Natural killer cell (primary cell): ENCODE measurements at regions not wholly inside any gene's neighbourhood (a gene's known extent, or its start where the extent isn't known, plus 50 kb on each side); places are given as distances from the start of the nearest gene placed in this dataset.

Experiments used
- ATAC-seq, 3 donors: fragments of 150-1000 bp in 2 of 3; fragments of 200-7000 bp in 1 of 3; cut with Tn5 transposase; 1 replicate in 1 of 3; 2 replicates in 2 of 3; pipeline ENCODE4 v1.10.0; 2021; ENCODE audit warnings: mild to moderate bottlenecking in 2 of 3, moderate library complexity in 2 of 3
- DNase-seq, 2 donors: peaks; one replicate each; pipeline versions ENCODE4 v3.0.0 to v3.0.0-alpha.2; 2013 to 2021; ENCODE audit warnings: mixed read lengths in 1 of 2
- H3K27ac ChIP-seq: one replicate; pipeline ENCODE4 v1.5.1; 2013; ENCODE audit warnings: mild to moderate bottlenecking, low read length
- H3K27me3 ChIP-seq: one replicate; pipeline ENCODE4 v1.6.1; 2013; ENCODE audit warnings: low read length; ENCODE audit not compliant: control insufficient read depth, insufficient read depth
- H3K36me3 ChIP-seq: one replicate; pipeline ENCODE4 v1.6.1; 2013; ENCODE audit warnings: low read length; ENCODE audit not compliant: control insufficient read depth, insufficient read depth
- H3K4me1 ChIP-seq: one replicate; pipeline ENCODE4 v1.6.1; 2013; ENCODE audit warnings: low read length; ENCODE audit not compliant: control insufficient read depth, insufficient read depth
- H3K4me3 ChIP-seq: one replicate; pipeline ENCODE4 v1.5.1; 2013; ENCODE audit warnings: low read length
- H3K9me3 ChIP-seq: one replicate; pipeline ENCODE4 v1.6.1; 2013; ENCODE audit warnings: low read length; ENCODE audit not compliant: control insufficient read depth, insufficient read depth
- H3K27ac Mint-ChIP-seq, 2 donors: one replicate each; pipeline ENCODE4 v1.8.0; 2022; ENCODE audit warnings: mild to moderate bottlenecking in 2 of 2, mixed read lengths in 2 of 2, moderate library complexity in 1 of 2
- H3K27me3 Mint-ChIP-seq, 2 donors: one replicate each; pipeline ENCODE4 v1.8.0; 2022; ENCODE audit warnings: low read depth in 2 of 2, mixed read lengths in 2 of 2
- H3K36me3 Mint-ChIP-seq: one replicate; pipeline ENCODE4 v1.8.0; 2022; ENCODE audit warnings: mixed read lengths
- H3K4me1 Mint-ChIP-seq, 2 donors: one replicate each; pipeline ENCODE4 v1.8.0; 2022; ENCODE audit warnings: mixed read lengths in 2 of 2
- H3K4me3 Mint-ChIP-seq: one replicate; pipeline ENCODE4 v1.8.0; 2022; ENCODE audit warnings: mild to moderate bottlenecking, moderate library complexity, mixed read lengths
- H3K9me3 Mint-ChIP-seq, 2 donors: one replicate each; pipeline ENCODE4 v1.8.0; 2022; ENCODE audit warnings: mixed read lengths in 2 of 2
- CTCF ChIP-seq: fragments of 200-600 bp; IDR thresholded peaks from one replicate; pipeline ENCODE4 v1.8.0; 2022; ENCODE audit warnings: antibody characterized with exemption
- WGBS: methylation state at CpG from one replicate; pipeline ENCODE4 v1.1.7; 2013; ENCODE audit warnings: missing lambda C conversion rate; ENCODE audit not compliant: insufficient coverage; 5-methylcytosine and 5-hydroxymethylcytosine counted together
- intact Hi-C: fragments of 100-400 bp; cut with micrococcal nuclease; formaldehyde crosslinking; loops from one replicate; pipeline ENCODE4 v1.14.2; 2022

GRCh38 chr7:153388611-153389010, 629.1 kb downstream of the ACTR3B start:
- Histone ChIP-seq H3K27ac (no peak overlapping the region), H3K36me3 (no peaks in the 10 kb centered on the region), H3K4me3 (no peak overlapping the region), H3K4me1 (no peaks in the 10 kb centered on the region), H3K27me3 (no peaks in the 10 kb centered on the region), H3K9me3 (peaks cover 14% of the 10 kb centered on the region)
- no peaks in the 10 kb centered on the region for H3K36me3 Mint-ChIP-seq
- H3K27ac Mint-ChIP-seq = no peak overlapping the region
- no peak overlapping the region for H3K4me3 Mint-ChIP-seq
- H3K4me1 Mint-ChIP-seq = no peaks in the 10 kb centered on the region
- intact Hi-C loops = no loop called here
- H3K9me3 Mint-ChIP-seq = peaks cover 17 to 24% of the 10 kb centered on the region in 2 donors
- ATAC-seq (no peak), DNase-seq (no peak)
- H3K27me3 Mint-ChIP-seq = no peaks in the 10 kb centered on the region
- no peak for TF ChIP-seq CTCF

GRCh38 chr7:153389261-153389660, 629.7 kb downstream of the ACTR3B start:
- Mint-ChIP-seq H3K9me3 (peaks cover 20 to 26% of the 10 kb centered on the region in 2 donors), H3K36me3 (no peaks in the 10 kb centered on the region), H3K4me1 (no peaks in the 10 kb centered on the region), H3K27me3 (no peaks in the 10 kb centered on the region), H3K27ac (no peak overlapping the region), H3K4me3 (no peak overlapping the region)
- ATAC-seq (no peak), DNase-seq (no peak)
- Histone ChIP-seq H3K9me3 (peaks cover 14% of the 10 kb centered on the region), H3K27ac (no peak overlapping the region), H3K36me3 (no peaks in the 10 kb centered on the region), H3K4me1 (no peaks in the 10 kb centered on the region), H3K27me3 (no peaks in the 10 kb centered on the region), H3K4me3 (no peak overlapping the region)
- no peak for TF ChIP-seq CTCF
- 92% methylated on average over 3 of the region's 3 CpGs for WGBS
- intact Hi-C loops = no loop called here

DNA sequence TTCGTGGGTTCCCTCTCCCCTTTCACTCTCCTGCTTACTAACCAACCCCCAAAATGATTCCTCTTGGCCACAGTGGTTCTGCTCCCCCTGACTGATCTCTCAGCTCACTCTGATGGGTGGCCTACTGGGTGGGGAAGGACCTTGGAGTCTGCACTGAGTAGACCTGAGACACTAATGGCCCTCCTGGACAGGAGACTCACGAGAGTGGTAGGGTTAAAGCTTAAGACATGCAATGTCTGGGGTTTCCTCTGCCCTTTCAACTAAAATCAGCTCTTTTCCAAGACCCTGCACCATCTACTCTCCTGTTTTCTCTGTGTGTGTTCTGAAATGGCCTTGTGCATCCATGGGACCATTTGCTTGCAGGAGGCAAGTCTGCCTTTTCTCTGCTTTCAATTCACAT, 631.4 kb downstream of the ACTR3B start:
- no peaks in the 10 kb centered on the region for H3K27me3 Mint-ChIP-seq
- Histone ChIP-seq H3K9me3 (peaks cover 14% of the 10 kb centered on the region), H3K4me1 (no peaks in the 10 kb centered on the region), H3K4me3 (no peak overlapping the region), H3K27me3 (no peaks in the 10 kb centered on the region), H3K27ac (no peak overlapping the region), H3K36me3 (no peaks in the 10 kb centered on the region)
- no peak for TF ChIP-seq CTCF
- no peak overlapping the region for H3K27ac Mint-ChIP-seq
- no peak overlapping the region for H3K4me3 Mint-ChIP-seq
- no peak for ATAC-seq
- no peaks in the 10 kb centered on the region for H3K4me1 Mint-ChIP-seq
- WGBS = 61% methylated on average over 2 of the region's 2 CpGs
- DNase-seq = no peak
- no peaks in the 10 kb centered on the region for H3K36me3 Mint-ChIP-seq
- peaks cover 20 to 22% of the 10 kb centered on the region in 2 donors for H3K9me3 Mint-ChIP-seq
- intact Hi-C loops = no loop called here

GRCh38 chr7:153392726-153393125, 633.2 kb downstream of the ACTR3B start:
- Histone ChIP-seq H3K4me1 (no peaks in the 10 kb centered on the region), H3K36me3 (no peaks in the 10 kb centered on the region), H3K4me3 (no peak overlapping the region), H3K9me3 (peaks cover 14% of the 10 kb centered on the region), H3K27ac (no peak overlapping the region), H3K27me3 (no peaks in the 10 kb centered on the region)
- no peaks in the 10 kb centered on the region for H3K4me1 Mint-ChIP-seq
- H3K27me3 Mint-ChIP-seq = no peaks in the 10 kb centered on the region
- ATAC-seq = no peak
- DNase-seq = no peak
- intact Hi-C loops = no loop called here
- H3K4me3 Mint-ChIP-seq = no peak overlapping the region
- H3K27ac Mint-ChIP-seq = no peak overlapping the region
- no peak for TF ChIP-seq CTCF
- no peaks in the 10 kb centered on the region for H3K36me3 Mint-ChIP-seq
- H3K9me3 Mint-ChIP-seq = peaks cover 20 to 22% of the 10 kb centered on the region in 2 donors
